HFF-Myc (cell line): ENCODE measurements at regions not wholly inside any gene's neighbourhood (a gene's known extent, or its start where the extent isn't known, plus 50 kb on each side); places are given as distances from the start of the nearest gene placed in this dataset.
"Not testable (repeated sequence)": the region's sequence is repeated elsewhere in the genome, so short reads cannot be mapped to it uniquely, and the experiment has no call there.

Source experiments
- DNase-seq: peaks from one replicate; pipeline ENCODE4 v3.0.0-alpha.2; 2011; ENCODE audit warnings: low read depth; ENCODE audit errors: extremely low read depth
- H3K4me3 ChIP-seq: replicated peaks from 2 replicates; pipeline ENCODE4 v1.5.1; 2011; ENCODE audit warnings: low read depth, mild to moderate bottlenecking, control low read depth, low read length
- TF ChIP-seq, protein P1 (sequence below): IDR thresholded peaks from 2 replicates; pipeline ENCODE4 v1.5.1; 2012; ENCODE audit warnings: mild to moderate bottlenecking, low read depth, low read length, control low read depth; ENCODE audit errors: missing control alignments

GRCh38 chr7:9711259-9711918, 1262.3 kb upstream of the PHF14 start:
- no peak for DNase-seq
- H3K4me3 ChIP-seq: no peak overlapping the region
- TF ChIP-seq, protein P1, sequence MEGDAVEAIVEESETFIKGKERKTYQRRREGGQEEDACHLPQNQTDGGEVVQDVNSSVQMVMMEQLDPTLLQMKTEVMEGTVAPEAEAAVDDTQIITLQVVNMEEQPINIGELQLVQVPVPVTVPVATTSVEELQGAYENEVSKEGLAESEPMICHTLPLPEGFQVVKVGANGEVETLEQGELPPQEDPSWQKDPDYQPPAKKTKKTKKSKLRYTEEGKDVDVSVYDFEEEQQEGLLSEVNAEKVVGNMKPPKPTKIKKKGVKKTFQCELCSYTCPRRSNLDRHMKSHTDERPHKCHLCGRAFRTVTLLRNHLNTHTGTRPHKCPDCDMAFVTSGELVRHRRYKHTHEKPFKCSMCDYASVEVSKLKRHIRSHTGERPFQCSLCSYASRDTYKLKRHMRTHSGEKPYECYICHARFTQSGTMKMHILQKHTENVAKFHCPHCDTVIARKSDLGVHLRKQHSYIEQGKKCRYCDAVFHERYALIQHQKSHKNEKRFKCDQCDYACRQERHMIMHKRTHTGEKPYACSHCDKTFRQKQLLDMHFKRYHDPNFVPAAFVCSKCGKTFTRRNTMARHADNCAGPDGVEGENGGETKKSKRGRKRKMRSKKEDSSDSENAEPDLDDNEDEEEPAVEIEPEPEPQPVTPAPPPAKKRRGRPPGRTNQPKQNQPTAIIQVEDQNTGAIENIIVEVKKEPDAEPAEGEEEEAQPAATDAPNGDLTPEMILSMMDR: no peak

DNA sequence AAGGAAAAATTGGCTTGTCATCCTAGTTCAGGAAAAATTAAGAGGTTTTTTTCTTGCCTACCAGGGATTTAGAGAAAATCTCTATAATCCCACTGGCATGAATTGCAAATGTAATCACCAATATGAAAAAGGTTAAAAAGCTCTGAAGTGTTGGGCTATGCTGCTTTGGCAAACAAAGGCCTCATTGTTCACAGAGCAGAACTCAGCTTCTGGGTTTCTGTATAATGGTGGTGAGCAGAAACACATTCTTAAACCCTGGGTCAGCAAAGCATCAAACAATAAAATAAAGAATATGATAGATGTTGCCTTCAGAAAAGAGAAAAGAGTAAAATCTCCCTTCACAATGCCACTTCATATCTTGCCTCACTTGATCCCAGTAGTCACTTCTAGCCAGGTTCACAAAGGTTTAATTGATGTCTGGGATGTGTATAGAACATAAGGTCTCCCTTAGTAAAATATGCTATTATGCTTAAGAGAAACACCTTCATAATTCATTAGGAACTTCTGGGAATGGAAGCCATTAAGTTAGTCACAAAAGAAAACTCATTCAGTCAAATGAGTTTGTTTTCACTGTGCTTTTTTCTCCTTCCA, 1255.5 kb upstream of the PHF14 start:
- no peak overlapping the region for H3K4me3 ChIP-seq
- TF ChIP-seq, protein P1: no peak
- no peak for DNase-seq

DNA sequence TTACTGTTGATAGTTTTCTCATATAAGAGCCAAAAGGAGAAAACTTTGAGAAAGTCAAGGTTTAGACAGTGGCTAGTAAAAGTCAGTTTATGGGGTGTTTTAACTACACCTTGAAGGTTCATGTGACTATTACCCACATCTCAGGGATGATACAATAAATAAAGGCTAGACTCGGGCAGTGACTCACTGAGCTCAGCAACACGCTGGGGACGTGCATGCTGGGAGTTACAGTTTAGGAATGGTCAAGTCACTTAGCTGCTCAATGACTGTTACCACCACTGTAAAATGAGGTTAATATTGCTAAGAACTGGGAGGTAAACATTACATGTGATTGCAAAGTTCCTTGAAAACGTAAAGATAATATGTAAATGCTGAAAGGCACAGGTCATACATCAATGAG, 1254.4 kb upstream of the PHF14 start:
- no peak overlapping the region for H3K4me3 ChIP-seq
- no peak for DNase-seq
- TF ChIP-seq, protein P1: no peak

DNA sequence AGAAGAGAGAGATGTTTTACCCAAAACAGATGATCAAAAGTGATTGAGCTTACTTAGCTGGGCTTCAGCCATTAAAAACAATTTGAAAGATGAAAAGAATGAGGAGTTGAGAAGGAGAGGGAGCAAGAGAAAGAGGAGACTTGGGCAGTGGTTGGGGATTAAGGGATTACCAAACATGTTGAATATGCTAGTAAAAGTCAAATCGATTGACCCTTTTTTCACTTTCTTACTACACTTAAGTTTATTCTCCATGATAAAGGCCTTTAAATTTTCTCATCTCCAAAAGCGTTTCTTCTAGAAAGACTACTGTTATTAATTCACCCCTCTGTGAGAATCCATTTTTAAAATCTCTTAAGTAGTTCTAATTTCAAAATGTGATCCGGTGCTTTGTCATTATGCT, 1254.0 kb upstream of the PHF14 start:
- no peak for DNase-seq
- no peak overlapping the region for H3K4me3 ChIP-seq
- TF ChIP-seq, protein P1: no peak

- not testable (repeated sequence) for DNase-seq, H3K4me3 ChIP-seq
Measured at GRCh38 chr7:9725940-9726663, 1247.6 kb upstream of the PHF14 start.

DNA sequence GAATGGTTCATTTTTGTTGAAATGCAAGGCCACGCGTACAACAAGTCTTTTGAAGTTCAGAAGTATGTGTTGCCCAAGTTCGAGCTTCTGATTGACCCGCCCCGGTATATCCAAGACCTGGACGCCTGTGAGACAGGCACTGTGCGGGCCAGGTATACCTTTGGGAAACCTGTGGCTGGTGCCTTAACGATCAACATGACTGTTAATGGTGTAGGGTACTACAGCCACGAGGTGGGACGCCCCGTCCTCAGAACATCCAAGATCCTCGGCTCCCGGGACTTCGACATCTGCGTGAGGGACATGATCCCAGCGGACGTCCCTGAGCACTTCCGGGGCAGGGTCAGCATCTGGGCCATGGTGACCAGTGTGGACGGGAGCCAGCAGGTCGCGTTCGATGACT, 1246.9 kb upstream of the PHF14 start:
- not testable (repeated sequence) for DNase-seq, H3K4me3 ChIP-seq

DNA sequence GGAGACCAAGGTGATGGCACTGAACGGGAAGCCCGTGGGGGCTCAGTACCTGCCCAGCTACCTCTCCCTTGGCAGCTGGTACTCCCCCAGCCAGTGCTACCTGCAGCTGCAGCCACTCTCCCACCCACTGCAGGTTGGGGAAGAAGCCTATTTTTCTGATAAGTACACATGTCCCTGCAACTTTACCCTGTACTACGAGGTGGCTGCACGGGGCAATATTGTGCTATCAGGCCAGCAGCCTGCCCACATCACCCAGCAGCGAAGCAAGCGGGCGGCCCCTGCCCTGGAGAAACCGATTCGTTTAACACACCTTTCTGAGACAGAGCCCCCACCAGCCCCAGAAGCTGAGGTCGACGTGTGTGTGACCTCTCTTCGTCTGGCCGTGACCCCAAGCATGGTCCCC, 1246.2 kb upstream of the PHF14 start:
- DNase-seq, H3K4me3 ChIP-seq: not testable (repeated sequence)

GRCh38 chr7:9728014-9728657, 1245.5 kb upstream of the PHF14 start:
- not testable (repeated sequence) for H3K4me3 ChIP-seq, DNase-seq
